CD4-positive, alpha-beta T cell treated with Interleukin-17A for 1 hour (primary cell): ENCODE measurements at regions not wholly inside any gene's neighbourhood (a gene's known extent, or its start where the extent isn't known, plus 50 kb on each side); places are given as distances from the start of the nearest gene placed in this dataset.
"Not testable (repeated sequence)": the region's sequence is repeated elsewhere in the genome, so short reads cannot be mapped to it uniquely, and the experiment has no call there.

Source experiments
- DNase-seq: peaks from one replicate; pipeline ENCODE4 v3.0.0-alpha.2; 2020

GRCh38 chr10:124206616-124207015 lies 113.2 kb upstream of the CHST15 start:
- no peak for DNase-seq

DNA sequence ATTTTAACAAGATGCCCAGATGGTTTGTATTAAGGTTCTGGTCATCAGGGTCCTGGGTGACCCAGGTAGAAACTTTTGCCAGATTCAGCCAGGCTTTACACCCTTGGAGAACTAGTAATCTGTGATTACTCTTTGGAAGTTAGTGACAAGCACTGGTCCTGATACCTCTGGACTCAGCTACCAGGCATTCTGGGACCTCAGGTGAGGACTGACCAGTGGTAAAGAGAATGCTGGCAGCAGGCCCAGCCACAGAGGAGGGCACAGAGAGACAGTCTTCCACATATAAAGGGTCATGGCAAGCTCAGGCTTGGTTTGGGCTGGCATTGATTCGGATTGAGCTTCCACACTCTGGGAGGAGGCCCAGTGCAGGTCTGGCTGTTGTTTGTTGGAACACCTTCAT lies 112.0 kb upstream of the CHST15 start:
- no peak for DNase-seq

GRCh38 chr10:124204726-124205125 lies 111.3 kb upstream of the CHST15 start:
- DNase-seq, result no peak

DNA sequence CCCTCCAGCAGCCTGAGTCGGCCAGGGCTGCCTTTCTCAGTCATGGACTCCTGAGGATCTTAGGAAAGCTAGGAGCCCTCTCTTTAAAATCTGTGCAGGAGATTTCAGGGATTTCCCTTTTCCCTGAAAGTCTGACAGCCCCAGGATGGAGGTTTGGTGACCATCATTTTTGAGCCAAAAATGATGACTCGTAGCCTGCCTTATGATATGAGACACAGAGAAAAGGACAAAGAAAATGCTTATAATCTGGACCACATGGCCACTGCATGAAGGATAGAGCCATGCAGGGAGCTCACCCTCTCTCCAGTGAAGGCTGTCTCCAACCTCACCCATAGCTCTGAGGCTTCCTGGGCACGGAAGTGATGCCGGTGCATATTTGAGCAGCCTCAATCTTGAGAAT lies 106.6 kb upstream of the CHST15 start:
- no peak for DNase-seq

DNA sequence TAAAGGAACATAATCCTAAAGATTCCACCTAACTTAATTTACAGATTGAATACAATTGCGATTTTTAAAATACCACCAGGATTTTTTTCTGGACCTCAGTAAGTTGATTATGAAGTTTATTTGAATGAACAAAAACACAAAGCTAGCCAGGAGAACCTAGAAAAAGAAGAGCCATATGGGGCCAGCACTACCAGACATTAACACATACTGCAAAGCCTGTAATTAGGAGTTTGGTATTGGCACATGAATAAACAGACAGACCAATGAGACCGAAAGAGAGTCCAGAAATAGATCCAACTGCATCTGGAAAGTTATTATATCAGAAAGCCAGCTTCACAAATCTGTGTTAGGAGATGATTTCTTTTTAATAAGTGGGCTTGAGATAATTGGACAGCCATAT lies 105.5 kb upstream of the CHST15 start:
- DNase-seq, result no peak

- DNase-seq, result no peak
Measured at GRCh38 chr10:124198125-124198501, 104.7 kb upstream of the CHST15 start.

DNA sequence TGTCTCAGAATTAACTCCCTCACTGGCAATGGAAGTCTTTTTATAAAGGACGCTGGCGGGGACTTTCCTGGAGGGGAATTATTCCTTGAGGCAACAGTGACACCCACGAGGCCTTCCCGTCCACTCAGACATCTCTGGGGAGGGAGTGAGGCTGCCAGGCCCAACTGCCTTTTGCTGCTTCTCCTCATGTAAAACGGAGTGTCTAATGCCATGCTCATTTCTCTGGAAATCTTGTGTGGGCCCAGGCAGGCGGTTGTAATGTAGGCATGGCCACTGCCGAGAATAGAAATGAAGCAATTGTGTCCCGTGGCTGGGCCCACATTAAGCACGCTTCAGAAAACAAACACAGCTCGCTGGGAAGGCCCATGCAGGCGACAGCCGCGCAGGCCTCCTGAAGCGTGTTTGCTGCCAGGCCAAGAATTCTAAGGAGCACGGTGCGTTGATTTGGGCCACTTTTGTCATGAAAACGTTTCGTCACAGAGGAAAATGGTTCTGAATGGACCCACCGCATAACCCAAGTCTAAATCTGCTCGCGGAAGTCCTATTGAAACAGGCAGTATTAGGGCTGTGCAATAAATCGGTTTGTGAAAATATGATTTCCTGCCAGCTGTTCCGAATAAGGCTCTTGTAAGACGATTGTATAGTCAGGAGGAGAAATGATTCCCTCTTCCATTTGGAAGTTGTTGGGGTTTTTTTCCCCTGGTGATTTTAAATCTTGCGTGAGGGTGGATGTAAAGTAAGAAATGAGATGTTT lies 104.2 kb upstream of the CHST15 start:
- DNase-seq, result no peak

DNA sequence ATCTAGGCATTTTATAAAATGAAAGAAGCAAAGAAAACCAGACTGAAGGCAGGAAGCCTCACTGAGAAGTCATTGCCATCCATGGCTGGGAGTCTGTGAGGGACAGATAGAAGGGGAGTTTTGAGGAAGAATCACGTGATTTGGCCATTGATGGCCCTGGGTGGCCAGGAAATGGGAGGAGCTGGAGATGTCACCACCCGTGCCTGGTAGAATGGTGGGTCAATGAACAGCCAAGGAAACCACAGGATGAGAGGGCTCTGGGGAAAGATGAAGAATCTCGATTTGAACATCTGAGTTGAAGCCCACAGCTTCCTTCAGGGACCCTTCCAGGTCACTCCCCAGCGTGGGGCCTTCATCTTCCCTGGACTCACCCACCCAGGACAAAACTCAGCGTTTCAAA lies 103.3 kb upstream of the CHST15 start:
- no peak for DNase-seq

- no peak for DNase-seq
Measured at GRCh38 chr10:124194199-124194824, 100.9 kb upstream of the CHST15 start.

GRCh38 chr10:124193309-124193696 lies 99.9 kb upstream of the CHST15 start:
- DNase-seq, result no peak

GRCh38 chr10:124192664-124193308 lies 99.4 kb upstream of the CHST15 start:
- DNase-seq, result not testable (repeated sequence)

GRCh38 chr10:124190476-124190875 lies 97.1 kb upstream of the CHST15 start:
- DNase-seq, result not testable (repeated sequence)

- no peak for DNase-seq
Measured at GRCh38 chr10:124186956-124187355, 93.6 kb upstream of the CHST15 start.

GRCh38 chr10:124185084-124185483 lies 91.7 kb upstream of the CHST15 start:
- no peak for DNase-seq

GRCh38 chr10:124184208-124184830 lies 90.9 kb upstream of the CHST15 start:
- DNase-seq, result no peak

- DNase-seq, result no peak
Measured at GRCh38 chr10:124183617-124184016, 90.2 kb upstream of the CHST15 start.

GRCh38 chr10:124182088-124182541 lies 88.7 kb upstream of the CHST15 start:
- DNase-seq, result no peak

DNA sequence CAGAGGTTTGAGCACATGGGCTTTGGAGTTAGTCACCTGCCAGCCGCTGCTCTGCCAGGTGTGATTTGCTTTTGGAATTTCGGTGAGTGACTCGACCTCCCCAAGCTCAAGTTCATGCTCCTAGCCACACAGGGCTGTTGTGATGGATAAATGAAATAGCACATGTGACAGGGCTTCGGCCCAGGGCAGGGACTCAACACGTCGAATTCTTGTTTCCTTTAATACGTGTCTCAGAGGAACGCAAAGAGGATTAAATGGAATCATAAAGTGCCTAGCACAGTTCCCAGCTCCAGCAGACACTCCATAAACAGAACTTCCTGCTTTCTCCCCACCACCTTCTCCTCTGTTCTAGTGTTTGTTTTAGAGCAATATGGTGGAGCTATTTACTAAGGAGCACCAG lies 88.3 kb upstream of the CHST15 start:
- no peak for DNase-seq

DNA sequence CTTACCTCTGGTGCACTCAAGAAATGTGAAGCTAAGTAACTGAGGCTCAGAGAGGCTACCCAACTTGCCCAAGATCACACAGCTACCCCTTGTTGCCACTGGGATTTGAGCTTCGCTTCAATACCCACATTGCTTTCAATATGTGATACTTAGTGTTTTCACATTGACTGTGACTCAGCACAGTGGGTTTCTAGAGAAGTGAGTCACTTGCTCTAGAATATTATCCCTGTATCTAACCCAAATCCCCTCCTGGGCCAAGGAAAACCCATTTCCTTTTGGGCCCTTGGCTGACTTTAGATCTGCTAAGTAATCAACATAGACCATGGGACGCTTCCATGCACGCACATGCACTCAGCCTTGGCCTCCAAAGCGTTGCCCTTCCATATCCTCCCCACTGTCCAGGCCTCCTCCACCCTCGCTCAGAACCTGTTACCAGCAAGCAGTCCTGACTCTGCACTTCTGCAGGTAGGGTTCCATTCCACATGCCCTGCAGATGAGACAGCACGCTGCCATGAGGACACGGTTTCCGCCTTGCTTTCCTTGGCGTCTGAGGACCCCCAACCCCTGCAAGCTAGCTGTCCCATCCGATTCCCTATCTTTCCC lies 87.7 kb upstream of the CHST15 start:
- DNase-seq, result no peak

DNA sequence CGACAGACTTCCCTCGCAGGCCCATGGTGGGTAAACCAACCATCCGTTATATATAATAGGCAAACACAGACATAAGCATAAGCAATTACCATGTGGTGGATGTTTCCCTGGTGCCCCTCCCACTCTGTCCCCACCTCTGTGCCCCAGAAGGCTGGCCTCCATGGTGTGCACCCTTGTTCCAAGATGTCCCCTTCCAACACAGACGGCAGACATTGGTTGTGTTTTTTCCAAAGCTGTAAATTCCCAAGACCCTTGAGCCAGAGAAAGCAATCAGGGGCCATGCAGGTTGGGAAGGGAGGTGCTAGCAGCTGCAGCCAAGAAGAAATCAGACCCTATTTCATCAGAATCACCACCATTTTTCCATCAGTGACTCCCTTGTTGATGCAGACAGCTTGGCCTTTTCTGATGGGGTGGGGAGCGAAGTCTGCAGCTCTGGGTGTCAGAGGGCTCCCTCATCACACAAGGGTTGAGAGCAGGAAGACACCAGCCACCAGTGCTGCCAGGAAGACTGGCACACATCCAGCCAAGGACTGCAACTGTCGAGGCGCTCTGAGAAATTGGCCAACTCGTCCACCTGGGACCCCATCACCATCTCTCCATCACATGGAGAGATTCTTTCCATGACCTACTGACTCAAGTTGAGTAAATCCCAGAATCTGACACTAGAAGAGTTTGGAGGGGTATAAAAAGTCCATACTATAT lies 86.8 kb upstream of the CHST15 start:
- no peak for DNase-seq

- no peak for DNase-seq
Measured at GRCh38 chr10:124179308-124180043, 86.1 kb upstream of the CHST15 start.

DNA sequence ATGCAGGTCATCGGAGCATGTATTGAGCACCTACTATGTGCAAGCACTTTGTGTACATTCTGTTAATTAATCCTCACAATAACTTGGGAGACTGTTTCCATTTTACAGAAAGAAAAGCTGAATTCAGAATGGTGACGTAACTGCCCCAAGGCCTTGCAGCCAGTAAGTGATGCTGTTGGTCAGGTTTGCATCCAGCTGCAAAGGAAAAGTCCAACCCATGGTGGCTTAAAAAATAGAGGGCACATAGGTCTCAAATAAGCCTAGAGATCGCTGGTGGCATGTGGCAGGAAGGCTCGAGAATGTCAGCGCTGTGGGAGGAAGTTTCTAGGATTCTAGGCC lies 83.8 kb upstream of the CHST15 start:
- no peak for DNase-seq
